ENCODE measurements at regions not wholly inside any gene's neighbourhood (a gene's known extent, or its start where the extent isn't known, plus 50 kb on each side); places are given as distances from the start of the nearest gene placed in this dataset.

DNA sequence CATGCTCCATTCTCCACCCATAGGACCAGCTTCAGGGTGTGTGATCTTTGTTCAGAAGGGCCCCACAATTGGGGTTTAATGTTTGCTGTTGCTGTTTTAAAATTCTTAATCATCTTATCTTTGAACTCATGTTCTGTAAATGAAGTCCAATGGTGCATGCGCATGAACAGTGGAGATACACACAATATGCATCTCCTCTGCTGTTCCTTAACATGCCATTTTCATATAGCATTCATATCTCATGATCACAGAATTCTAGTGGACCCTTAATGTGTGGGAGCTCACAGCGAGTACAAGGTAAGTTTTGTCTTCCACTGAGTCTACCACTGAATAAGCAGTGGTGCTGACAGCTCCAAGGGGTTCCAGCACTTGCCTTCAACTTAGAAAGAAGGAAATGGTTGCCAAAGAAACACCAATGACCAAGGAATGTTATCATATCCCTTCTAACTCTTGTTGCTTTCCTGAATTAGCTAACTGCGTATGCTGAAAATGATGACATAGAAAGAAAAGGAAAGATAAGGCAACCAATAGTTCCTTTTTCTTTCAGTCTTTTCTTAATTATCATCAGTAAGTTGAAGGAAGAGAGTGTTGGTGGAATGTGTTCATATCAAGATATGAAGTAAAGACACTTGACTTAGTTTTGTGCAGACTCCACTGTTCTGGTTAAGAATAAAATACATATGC lies 149.3 kb upstream of the FOXN2 start:
- in situ Hi-C loops (cut with HindIII; ENCODE audit: low sequenced_read_pairs): no loop called here
- no peak for TF ChIP-seq CTCF (IDR thresholded peaks at IDR 0.05; ENCODE audit: low read depth, low read length, missing control alignments)
- DNase-seq (ENCODE audit: low read depth): no peak
- no peak overlapping the region for H3K4me3 ChIP-seq (ENCODE audit: low read depth, low read length)

- no peak for DNase-seq (ENCODE audit: low read depth)
- in situ Hi-C loops (cut with HindIII; ENCODE audit: low sequenced_read_pairs): no loop called here
Observed at GRCh38 chr2:48169141-48169592, 145.3 kb upstream of the FOXN2 start.

DNA sequence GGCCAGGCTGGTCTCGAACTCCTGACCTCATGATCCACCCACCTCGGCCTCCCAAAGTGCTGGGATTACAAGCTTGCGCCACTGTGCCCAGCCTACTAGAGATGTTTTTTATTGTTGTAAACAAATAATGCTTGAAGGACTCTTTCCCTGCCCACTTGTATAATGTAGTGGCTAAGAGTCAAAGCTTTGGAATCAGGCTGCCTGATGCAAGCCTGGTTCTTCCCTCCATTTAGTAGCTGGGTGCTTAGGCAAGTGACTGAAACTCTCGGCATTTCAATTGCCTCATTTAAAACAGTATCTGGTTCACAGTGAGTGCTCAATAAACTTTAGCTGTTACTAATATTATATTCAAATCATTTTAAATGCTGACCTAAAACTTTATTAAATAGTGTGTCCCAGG lies 144.2 kb upstream of the FOXN2 start:
- no peak overlapping the region for H3K4me3 ChIP-seq (ENCODE audit: low read depth, low read length)
- in situ Hi-C loops (cut with HindIII; ENCODE audit: low sequenced_read_pairs): no loop called here
- TF ChIP-seq CTCF (IDR thresholded peaks at IDR 0.05; ENCODE audit: low read depth, low read length, missing control alignments): no peak
- no peak for DNase-seq (ENCODE audit: low read depth)

More at GRCh38 chr2:48169141-48169592, 145.3 kb upstream of the FOXN2 start:
- TF ChIP-seq CTCF (IDR thresholded peaks at IDR 0.05; ENCODE audit: low read depth, low read length, missing control alignments): no peak
- no peak overlapping the region for H3K4me3 ChIP-seq (ENCODE audit: low read depth, low read length)

- DNase-seq (ENCODE audit: low read depth): no peak
- in situ Hi-C loops (cut with HindIII; ENCODE audit: low sequenced_read_pairs): no loop called here
- no peak overlapping the region for H3K4me3 ChIP-seq (ENCODE audit: low read depth, low read length)
- TF ChIP-seq CTCF (IDR thresholded peaks at IDR 0.05; ENCODE audit: low read depth, low read length, missing control alignments): no peak
Observed at GRCh38 chr2:48173141-48173540, 141.3 kb upstream of the FOXN2 start.

GRCh38 chr2:48174503-48174902 lies 140.0 kb upstream of the FOXN2 start:
- in situ Hi-C loops (cut with HindIII; ENCODE audit: low sequenced_read_pairs): no loop called here
- TF ChIP-seq CTCF (IDR thresholded peaks at IDR 0.05; ENCODE audit: low read depth, low read length, missing control alignments): no peak
- no peak for DNase-seq (ENCODE audit: low read depth)
- no peak overlapping the region for H3K4me3 ChIP-seq (ENCODE audit: low read depth, low read length)

- TF ChIP-seq CTCF (IDR thresholded peaks at IDR 0.05; ENCODE audit: low read depth, low read length, missing control alignments): no peak
- in situ Hi-C loops (cut with HindIII; ENCODE audit: low sequenced_read_pairs): no loop called here
- no peak for DNase-seq (ENCODE audit: low read depth)
- no peak overlapping the region for H3K4me3 ChIP-seq (ENCODE audit: low read depth, low read length)
Observed at GRCh38 chr2:48175254-48175653, 139.2 kb upstream of the FOXN2 start.
